MM.1S (cell line): ENCODE measurements at regions not wholly inside any gene's neighbourhood (a gene's known extent, or its start where the extent isn't known, plus 50 kb on each side); places are given as distances from the start of the nearest gene placed in this dataset.

Experiments
- DNase-seq: peaks from one replicate; pipeline ENCODE4 v3.0.0-alpha.2; 2015
- H2AFZ ChIP-seq: fragments of 300-600 bp; sonication (generic); 2 replicates; pipeline ENCODE4 v1.6.0; 2016; ENCODE audit warnings: antibody characterized with exemption, low read length
- H3F3A ChIP-seq: fragments of 300-600 bp; sonication (generic); 2 replicates; pipeline ENCODE4 v1.6.1; 2016; ENCODE audit warnings: mild to moderate bottlenecking, antibody characterized with exemption, low read length, moderate library complexity, mixed read lengths; ENCODE audit not compliant: insufficient read depth
- H3K27ac ChIP-seq: fragments of 300-600 bp; sonication (generic); 2 replicates; pipeline ENCODE4 v1.5.1; 2016; ENCODE audit warnings: mild to moderate bottlenecking, low read length
- H3K27me3 ChIP-seq: fragments of 300-600 bp; sonication (generic); replicated peaks from 2 replicates; pipeline ENCODE4 v1.6.0; 2016; ENCODE audit warnings: low read length; ENCODE audit not compliant: insufficient read depth
- H3K36me3 ChIP-seq: fragments of 300-600 bp; sonication (generic); replicated peaks from 2 replicates; pipeline ENCODE4 v1.6.1; 2016; ENCODE audit warnings: mild to moderate bottlenecking, low read length, mixed read lengths; ENCODE audit not compliant: insufficient read depth
- H3K4me1 ChIP-seq: fragments of 300-600 bp; sonication (generic); 2 replicates; pipeline ENCODE4 v1.6.1; 2016; ENCODE audit warnings: low read length, mixed read lengths
- H3K4me2 ChIP-seq: fragments of 300-600 bp; sonication (generic); 2 replicates; pipeline ENCODE4 v1.6.0; 2016; ENCODE audit warnings: low read depth, low read length
- H3K4me3 ChIP-seq: fragments of 300-600 bp; sonication (generic); 2 replicates; pipeline ENCODE4 v1.5.1; 2016; ENCODE audit warnings: low read length, mixed read lengths
- H3K79me2 ChIP-seq: fragments of 300-600 bp; sonication (generic); 2 replicates; pipeline ENCODE4 v1.6.1; 2016; ENCODE audit warnings: mixed run types, low read length, mixed read lengths
- H3K9ac ChIP-seq: fragments of 300-600 bp; sonication (generic); 2 replicates; pipeline ENCODE4 v1.6.1; 2016; ENCODE audit warnings: low read length, mixed read lengths
- H3K9me2 ChIP-seq: fragments of 300-600 bp; sonication (generic); replicated peaks from 2 replicates; pipeline ENCODE4 v1.6.1; 2016; ENCODE audit warnings: mild to moderate bottlenecking, low read length, mixed read lengths; ENCODE audit not compliant: insufficient read depth
- H3K9me3 ChIP-seq: fragments of 300-600 bp; sonication (generic); replicated peaks from 2 replicates; pipeline ENCODE4 v1.6.1; 2016; ENCODE audit warnings: mild to moderate bottlenecking, low read length, mixed read lengths; ENCODE audit not compliant: insufficient read depth
- H4K20me1 ChIP-seq: fragments of 300-600 bp; sonication (generic); 2 replicates; pipeline ENCODE4 v1.6.1; 2016; ENCODE audit warnings: mild to moderate bottlenecking, low read length, moderate library complexity, mixed read lengths; ENCODE audit not compliant: insufficient read depth
- CTCF ChIP-seq: fragments of 300-600 bp; sonication (generic); IDR thresholded peaks from 2 replicates; pipeline ENCODE4 v1.5.1; 2016; ENCODE audit warnings: antibody characterized with exemption, low read length, mixed read lengths
- EZH2 ChIP-seq: fragments of 300-600 bp; sonication (generic); optimal IDR thresholded peaks from 2 replicates; pipeline ENCODE3; 2017; ENCODE audit warnings: low read depth, mild to moderate bottlenecking, antibody characterized with exemption, low read length, mixed read lengths
- EZH2phosphoT487 ChIP-seq: fragments of 300-600 bp; sonication (generic); IDR thresholded peaks from 2 replicates; pipeline ENCODE4 v1.6.1; 2018; ENCODE audit warnings: antibody characterized with exemption, low read length

DNA sequence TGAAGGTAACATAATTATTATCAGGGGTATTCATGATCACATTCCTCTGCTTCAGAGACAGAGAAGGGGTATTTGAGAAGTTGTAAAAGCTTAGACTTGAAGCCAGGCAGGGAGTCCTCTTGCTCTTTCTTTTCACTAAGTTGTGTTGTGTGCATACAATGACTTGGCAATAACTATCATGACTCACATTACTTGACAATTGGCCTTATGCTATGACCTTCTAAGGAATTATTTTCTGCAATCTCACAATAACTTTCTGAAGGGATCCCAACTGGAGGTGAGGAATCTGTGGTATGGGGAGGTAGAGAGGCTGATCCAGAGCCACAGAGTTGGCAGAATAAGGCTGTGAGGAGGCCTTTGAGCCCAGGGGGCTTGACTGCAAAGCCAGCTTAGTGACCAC is 622.3 kb downstream of the MTRR start:
- no peak for DNase-seq
- H3F3A ChIP-seq, result no peaks in the 10 kb centered on the region
- no peak overlapping the region for H3K9ac ChIP-seq
- H3K27me3 ChIP-seq, result no peaks in the 10 kb centered on the region
- no peaks in the 10 kb centered on the region for H3K4me1 ChIP-seq
- H3K79me2 ChIP-seq, result no peaks in the 10 kb centered on the region
- no peak overlapping the region for H2AFZ ChIP-seq
- H3K36me3 ChIP-seq, result no peaks in the 10 kb centered on the region
- TF ChIP-seq CTCF (no peak), EZH2phosphoT487 (no peak), EZH2 (no peak)
- H3K27ac ChIP-seq, result no peak overlapping the region
- H3K9me3 ChIP-seq, result no peaks in the 10 kb centered on the region
- H4K20me1 ChIP-seq, result no peaks in the 10 kb centered on the region
- H3K4me3 ChIP-seq, result no peak overlapping the region
- no peaks in the 10 kb centered on the region for H3K9me2 ChIP-seq
- no peak overlapping the region for H3K4me2 ChIP-seq

DNA sequence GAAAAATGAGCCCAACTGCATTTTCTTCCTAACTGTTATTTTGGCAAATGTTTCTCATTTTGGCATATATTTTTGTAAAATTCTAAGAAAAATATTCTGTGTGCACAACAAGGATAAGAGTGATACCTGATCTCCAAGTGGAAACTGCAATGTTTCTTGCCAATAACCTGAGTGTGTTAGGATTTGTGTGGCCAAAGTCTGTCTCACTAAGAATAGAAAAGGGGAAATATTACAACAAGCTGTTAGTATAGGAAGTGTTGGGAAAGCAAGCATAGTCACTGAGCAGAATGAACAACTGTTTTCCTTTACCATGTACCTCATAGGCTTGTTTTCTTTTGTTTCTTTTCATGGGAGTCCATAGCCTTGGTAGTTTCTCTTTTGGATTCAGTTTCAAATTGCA is 624.2 kb downstream of the MTRR start:
- H3K27me3 ChIP-seq, result no peaks in the 10 kb centered on the region
- H3K4me2 ChIP-seq, result no peak overlapping the region
- no peak overlapping the region for H3K27ac ChIP-seq
- H2AFZ ChIP-seq, result no peak overlapping the region
- no peaks in the 10 kb centered on the region for H3K79me2 ChIP-seq
- TF ChIP-seq CTCF (no peak), EZH2 (no peak), EZH2phosphoT487 (no peak)
- H3K9me2 ChIP-seq, result no peaks in the 10 kb centered on the region
- DNase-seq, result no peak
- no peaks in the 10 kb centered on the region for H3F3A ChIP-seq
- H3K9ac ChIP-seq, result no peak overlapping the region
- H3K4me3 ChIP-seq, result no peak overlapping the region
- H4K20me1 ChIP-seq, result no peaks in the 10 kb centered on the region
- H3K4me1 ChIP-seq, result no peaks in the 10 kb centered on the region
- H3K9me3 ChIP-seq, result no peaks in the 10 kb centered on the region
- no peaks in the 10 kb centered on the region for H3K36me3 ChIP-seq

DNA sequence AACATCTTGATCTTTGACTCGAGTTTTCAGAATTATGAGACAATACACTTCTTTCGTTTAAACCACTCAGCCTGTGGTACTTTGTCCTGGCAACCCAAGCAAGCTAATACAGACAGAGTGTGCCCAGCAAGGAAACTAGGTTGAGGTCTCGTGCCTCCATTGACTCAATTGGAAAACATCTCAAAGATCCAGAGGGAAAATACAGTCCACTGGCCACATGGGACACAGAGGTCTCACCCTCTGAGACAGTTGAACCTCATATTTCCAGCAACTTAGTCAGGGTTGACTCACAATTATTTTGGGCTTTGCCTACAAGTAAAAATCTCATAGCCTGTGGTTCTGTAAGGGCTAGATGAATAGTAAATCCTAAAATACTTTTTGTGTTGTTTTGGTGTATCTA is 631.5 kb downstream of the MTRR start:
- H3K27me3 ChIP-seq, result no peaks in the 10 kb centered on the region
- H3K4me2 ChIP-seq, result no peak overlapping the region
- H3K79me2 ChIP-seq, result no peaks in the 10 kb centered on the region
- H3K4me1 ChIP-seq, result no peaks in the 10 kb centered on the region
- no peak overlapping the region for H3K4me3 ChIP-seq
- no peaks in the 10 kb centered on the region for H3K9me2 ChIP-seq
- no peak for DNase-seq
- H3F3A ChIP-seq, result no peaks in the 10 kb centered on the region
- no peak overlapping the region for H3K9ac ChIP-seq
- no peak overlapping the region for H3K27ac ChIP-seq
- TF ChIP-seq CTCF (no peak), EZH2phosphoT487 (no peak), EZH2 (no peak)
- no peaks in the 10 kb centered on the region for H4K20me1 ChIP-seq
- H2AFZ ChIP-seq, result no peak overlapping the region
- H3K9me3 ChIP-seq, result no peaks in the 10 kb centered on the region
- H3K36me3 ChIP-seq, result no peaks in the 10 kb centered on the region

DNA sequence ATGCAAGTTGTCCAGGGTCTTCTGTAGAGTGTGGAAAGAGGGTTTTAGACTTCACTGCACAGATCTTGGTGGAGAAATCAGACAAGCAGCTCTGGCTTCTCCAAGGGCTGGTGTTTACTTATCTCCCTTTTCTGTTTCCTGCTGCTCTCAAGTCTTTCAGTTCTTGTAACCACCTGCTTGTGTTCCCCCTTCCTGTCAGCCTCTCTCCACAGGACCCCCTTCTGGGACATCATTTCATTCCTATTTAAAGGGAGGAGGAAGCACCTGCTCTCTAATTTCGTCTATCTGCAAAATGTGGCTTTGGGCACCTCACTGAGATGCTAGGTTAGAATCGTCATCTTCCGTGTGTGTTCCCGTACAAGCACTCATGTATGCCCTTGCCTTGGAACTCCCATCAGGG is 636.2 kb downstream of the MTRR start:
- no peak for DNase-seq
- Histone ChIP-seq H3K27ac (no peak overlapping the region), H3K9me2 (no peaks in the 10 kb centered on the region), H3K4me1 (no peaks in the 10 kb centered on the region), H2AFZ (no peak overlapping the region), H3K9me3 (no peaks in the 10 kb centered on the region), H3K4me3 (no peak overlapping the region), H3K36me3 (no peaks in the 10 kb centered on the region), H3K4me2 (no peak overlapping the region), H3K9ac (no peak overlapping the region), H3K79me2 (no peaks in the 10 kb centered on the region), H4K20me1 (no peaks in the 10 kb centered on the region), H3K27me3 (no peaks in the 10 kb centered on the region), H3F3A (no peaks in the 10 kb centered on the region)
- TF ChIP-seq EZH2 (no peak), CTCF (no peak), EZH2phosphoT487 (no peak)
